GM23338 (cell line): ENCODE measurements at regions not wholly inside any gene's neighbourhood (a gene's known extent, or its start where the extent isn't known, plus 50 kb on each side); places are given as distances from the start of the nearest gene placed in this dataset.

Source experiments
- CREB1 ChIP-seq: fragments of 250-450 bp; sonication (Bioruptor Pico); IDR thresholded peaks from 2 replicates; pipeline ENCODE4 v1.5.0; 2020; ENCODE audit warnings: low read depth, mild to moderate bottlenecking, moderate library complexity
- EZH2 ChIP-seq: fragments of 200-600 bp; sonication (generic); IDR thresholded peaks from one replicate; pipeline ENCODE4 v1.8.0; 2017; ENCODE audit warnings: antibody characterized with exemption, mild to moderate bottlenecking, low read depth; ENCODE audit not compliant: unreplicated experiment
- EZH2phosphoT487 ChIP-seq: fragments of 200-600 bp; sonication (generic); IDR thresholded peaks from one replicate; pipeline ENCODE4 v1.8.1; 2018; ENCODE audit warnings: antibody characterized with exemption; ENCODE audit not compliant: unreplicated experiment
- JUNB ChIP-seq: IDR thresholded peaks from one replicate; pipeline ENCODE4 v1.6.1; 2016; ENCODE audit warnings: antibody characterized with exemption; ENCODE audit not compliant: unreplicated experiment
- NANOG ChIP-seq: IDR thresholded peaks from 2 replicates; pipeline ENCODE4 v1.6.1; 2016; ENCODE audit warnings: antibody characterized with exemption, borderline replicate concordance
- POLR2AphosphoS5 ChIP-seq: IDR thresholded peaks from 2 replicates; pipeline ENCODE4 v1.6.1; 2016; ENCODE audit warnings: antibody characterized with exemption, low read depth
- STAT1 ChIP-seq: IDR thresholded peaks from one replicate; pipeline ENCODE4 v1.6.1; 2016; ENCODE audit warnings: antibody characterized with exemption; ENCODE audit not compliant: unreplicated experiment
- ZNF114 ChIP-seq: fragments of 250-450 bp; sonication (Bioruptor Pico); IDR thresholded peaks from 2 replicates; pipeline ENCODE4 v1.5.0; 2020; ENCODE audit warnings: mild to moderate bottlenecking, moderate library complexity
- ZNF331 ChIP-seq: fragments of 250-450 bp; sonication (Bioruptor Pico); IDR thresholded peaks from 2 replicates; pipeline ENCODE4 v1.5.0; 2020; ENCODE audit warnings: low read depth, mild to moderate bottlenecking, moderate library complexity
- TF ChIP-seq, protein P1 (sequence below): fragments of 250-450 bp; sonication (Bioruptor Pico); IDR thresholded peaks from 2 replicates; pipeline ENCODE4 v1.5.0; 2020; ENCODE audit warnings: mild to moderate bottlenecking, moderate library complexity
- TF ChIP-seq, protein P2 (sequence below), 2 experiments: fragments of 200-600 bp in 1 of 2; sonication (generic) in 1 of 2; conservative IDR thresholded peaks; 2 replicates each; pipeline versions ENCODE4 v1.5.1 to v1.6.1; 2016 to 2017; ENCODE audit warnings: antibody characterized with exemption in 2 of 2, low read depth in 2 of 2, mild to moderate bottlenecking in 2 of 2, moderate library complexity in 1 of 2
- TF ChIP-seq, protein P3 (sequence below): IDR thresholded peaks from one replicate; pipeline ENCODE4 v1.6.1; 2018; ENCODE audit warnings: antibody characterized with exemption; ENCODE audit not compliant: unreplicated experiment
- TF ChIP-seq, protein P4 (sequence below): IDR thresholded peaks from 2 replicates; pipeline ENCODE4 v1.6.1; 2016; ENCODE audit warnings: antibody characterized with exemption

GRCh38 chr18:28736951-28737350, 560.0 kb upstream of the CDH2 start:
- no peak for TF ChIP-seq JUNB
- no peak for TF ChIP-seq EZH2
- TF ChIP-seq POLR2AphosphoS5: no peak
- TF ChIP-seq, protein P1, sequence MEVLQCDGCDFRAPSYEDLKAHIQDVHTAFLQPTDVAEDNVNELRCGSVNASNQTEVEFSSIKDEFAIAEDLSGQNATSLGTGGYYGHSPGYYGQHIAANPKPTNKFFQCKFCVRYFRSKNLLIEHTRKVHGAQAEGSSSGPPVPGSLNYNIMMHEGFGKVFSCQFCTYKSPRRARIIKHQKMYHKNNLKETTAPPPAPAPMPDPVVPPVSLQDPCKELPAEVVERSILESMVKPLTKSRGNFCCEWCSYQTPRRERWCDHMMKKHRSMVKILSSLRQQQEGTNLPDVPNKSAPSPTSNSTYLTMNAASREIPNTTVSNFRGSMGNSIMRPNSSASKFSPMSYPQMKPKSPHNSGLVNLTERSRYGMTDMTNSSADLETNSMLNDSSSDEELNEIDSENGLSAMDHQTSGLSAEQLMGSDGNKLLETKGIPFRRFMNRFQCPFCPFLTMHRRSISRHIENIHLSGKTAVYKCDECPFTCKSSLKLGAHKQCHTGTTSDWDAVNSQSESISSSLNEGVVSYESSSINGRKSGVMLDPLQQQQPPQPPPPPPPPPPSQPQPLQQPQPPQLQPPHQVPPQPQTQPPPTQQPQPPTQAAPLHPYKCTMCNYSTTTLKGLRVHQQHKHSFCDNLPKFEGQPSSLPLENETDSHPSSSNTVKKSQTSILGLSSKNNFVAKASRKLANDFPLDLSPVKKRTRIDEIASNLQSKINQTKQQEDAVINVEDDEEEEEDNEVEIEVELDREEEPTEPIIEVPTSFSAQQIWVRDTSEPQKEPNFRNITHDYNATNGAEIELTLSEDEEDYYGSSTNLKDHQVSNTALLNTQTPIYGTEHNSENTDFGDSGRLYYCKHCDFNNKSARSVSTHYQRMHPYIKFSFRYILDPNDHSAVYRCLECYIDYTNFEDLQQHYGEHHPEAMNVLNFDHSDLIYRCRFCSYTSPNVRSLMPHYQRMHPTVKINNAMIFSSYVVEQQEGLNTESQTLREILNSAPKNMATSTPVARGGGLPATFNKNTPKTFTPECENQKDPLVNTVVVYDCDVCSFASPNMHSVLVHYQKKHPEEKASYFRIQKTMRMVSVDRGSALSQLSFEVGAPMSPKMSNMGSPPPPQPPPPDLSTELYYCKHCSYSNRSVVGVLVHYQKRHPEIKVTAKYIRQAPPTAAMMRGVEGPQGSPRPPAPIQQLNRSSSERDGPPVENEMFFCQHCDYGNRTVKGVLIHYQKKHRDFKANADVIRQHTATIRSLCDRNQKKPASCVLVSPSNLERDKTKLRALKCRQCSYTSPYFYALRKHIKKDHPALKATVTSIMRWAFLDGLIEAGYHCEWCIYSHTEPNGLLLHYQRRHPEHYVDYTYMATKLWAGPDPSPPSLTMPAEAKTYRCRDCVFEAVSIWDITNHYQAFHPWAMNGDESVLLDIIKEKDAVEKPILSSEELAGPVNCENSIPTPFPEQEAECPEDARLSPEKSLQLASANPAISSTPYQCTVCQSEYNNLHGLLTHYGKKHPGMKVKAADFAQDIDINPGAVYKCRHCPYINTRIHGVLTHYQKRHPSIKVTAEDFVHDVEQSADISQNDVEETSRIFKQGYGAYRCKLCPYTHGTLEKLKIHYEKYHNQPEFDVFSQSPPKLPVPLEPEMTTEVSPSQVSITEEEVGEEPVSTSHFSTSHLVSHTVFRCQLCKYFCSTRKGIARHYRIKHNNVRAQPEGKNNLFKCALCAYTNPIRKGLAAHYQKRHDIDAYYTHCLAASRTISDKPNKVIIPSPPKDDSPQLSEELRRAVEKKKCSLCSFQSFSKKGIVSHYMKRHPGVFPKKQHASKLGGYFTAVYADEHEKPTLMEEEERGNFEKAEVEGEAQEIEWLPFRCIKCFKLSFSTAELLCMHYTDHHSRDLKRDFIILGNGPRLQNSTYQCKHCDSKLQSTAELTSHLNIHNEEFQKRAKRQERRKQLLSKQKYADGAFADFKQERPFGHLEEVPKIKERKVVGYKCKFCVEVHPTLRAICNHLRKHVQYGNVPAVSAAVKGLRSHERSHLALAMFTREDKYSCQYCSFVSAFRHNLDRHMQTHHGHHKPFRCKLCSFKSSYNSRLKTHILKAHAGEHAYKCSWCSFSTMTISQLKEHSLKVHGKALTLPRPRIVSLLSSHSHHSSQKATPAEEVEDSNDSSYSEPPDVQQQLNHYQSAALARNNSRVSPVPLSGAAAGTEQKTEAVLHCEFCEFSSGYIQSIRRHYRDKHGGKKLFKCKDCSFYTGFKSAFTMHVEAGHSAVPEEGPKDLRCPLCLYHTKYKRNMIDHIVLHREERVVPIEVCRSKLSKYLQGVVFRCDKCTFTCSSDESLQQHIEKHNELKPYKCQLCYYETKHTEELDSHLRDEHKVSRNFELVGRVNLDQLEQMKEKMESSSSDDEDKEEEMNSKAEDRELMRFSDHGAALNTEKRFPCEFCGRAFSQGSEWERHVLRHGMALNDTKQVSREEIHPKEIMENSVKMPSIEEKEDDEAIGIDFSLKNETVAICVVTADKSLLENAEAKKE (CRISPR knock-in tag): no peak
- TF ChIP-seq, protein P2, sequence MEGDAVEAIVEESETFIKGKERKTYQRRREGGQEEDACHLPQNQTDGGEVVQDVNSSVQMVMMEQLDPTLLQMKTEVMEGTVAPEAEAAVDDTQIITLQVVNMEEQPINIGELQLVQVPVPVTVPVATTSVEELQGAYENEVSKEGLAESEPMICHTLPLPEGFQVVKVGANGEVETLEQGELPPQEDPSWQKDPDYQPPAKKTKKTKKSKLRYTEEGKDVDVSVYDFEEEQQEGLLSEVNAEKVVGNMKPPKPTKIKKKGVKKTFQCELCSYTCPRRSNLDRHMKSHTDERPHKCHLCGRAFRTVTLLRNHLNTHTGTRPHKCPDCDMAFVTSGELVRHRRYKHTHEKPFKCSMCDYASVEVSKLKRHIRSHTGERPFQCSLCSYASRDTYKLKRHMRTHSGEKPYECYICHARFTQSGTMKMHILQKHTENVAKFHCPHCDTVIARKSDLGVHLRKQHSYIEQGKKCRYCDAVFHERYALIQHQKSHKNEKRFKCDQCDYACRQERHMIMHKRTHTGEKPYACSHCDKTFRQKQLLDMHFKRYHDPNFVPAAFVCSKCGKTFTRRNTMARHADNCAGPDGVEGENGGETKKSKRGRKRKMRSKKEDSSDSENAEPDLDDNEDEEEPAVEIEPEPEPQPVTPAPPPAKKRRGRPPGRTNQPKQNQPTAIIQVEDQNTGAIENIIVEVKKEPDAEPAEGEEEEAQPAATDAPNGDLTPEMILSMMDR (conservative IDR thresholded peaks at IDR 0.05; ENCODE audit: low read depth in 2 of 2): no peak
- TF ChIP-seq, protein P3, sequence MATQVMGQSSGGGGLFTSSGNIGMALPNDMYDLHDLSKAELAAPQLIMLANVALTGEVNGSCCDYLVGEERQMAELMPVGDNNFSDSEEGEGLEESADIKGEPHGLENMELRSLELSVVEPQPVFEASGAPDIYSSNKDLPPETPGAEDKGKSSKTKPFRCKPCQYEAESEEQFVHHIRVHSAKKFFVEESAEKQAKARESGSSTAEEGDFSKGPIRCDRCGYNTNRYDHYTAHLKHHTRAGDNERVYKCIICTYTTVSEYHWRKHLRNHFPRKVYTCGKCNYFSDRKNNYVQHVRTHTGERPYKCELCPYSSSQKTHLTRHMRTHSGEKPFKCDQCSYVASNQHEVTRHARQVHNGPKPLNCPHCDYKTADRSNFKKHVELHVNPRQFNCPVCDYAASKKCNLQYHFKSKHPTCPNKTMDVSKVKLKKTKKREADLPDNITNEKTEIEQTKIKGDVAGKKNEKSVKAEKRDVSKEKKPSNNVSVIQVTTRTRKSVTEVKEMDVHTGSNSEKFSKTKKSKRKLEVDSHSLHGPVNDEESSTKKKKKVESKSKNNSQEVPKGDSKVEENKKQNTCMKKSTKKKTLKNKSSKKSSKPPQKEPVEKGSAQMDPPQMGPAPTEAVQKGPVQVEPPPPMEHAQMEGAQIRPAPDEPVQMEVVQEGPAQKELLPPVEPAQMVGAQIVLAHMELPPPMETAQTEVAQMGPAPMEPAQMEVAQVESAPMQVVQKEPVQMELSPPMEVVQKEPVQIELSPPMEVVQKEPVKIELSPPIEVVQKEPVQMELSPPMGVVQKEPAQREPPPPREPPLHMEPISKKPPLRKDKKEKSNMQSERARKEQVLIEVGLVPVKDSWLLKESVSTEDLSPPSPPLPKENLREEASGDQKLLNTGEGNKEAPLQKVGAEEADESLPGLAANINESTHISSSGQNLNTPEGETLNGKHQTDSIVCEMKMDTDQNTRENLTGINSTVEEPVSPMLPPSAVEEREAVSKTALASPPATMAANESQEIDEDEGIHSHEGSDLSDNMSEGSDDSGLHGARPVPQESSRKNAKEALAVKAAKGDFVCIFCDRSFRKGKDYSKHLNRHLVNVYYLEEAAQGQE: no peak
- TF ChIP-seq CREB1 (CRISPR knock-in tag): no peak
- no peak for TF ChIP-seq STAT1
- TF ChIP-seq, protein P4, sequence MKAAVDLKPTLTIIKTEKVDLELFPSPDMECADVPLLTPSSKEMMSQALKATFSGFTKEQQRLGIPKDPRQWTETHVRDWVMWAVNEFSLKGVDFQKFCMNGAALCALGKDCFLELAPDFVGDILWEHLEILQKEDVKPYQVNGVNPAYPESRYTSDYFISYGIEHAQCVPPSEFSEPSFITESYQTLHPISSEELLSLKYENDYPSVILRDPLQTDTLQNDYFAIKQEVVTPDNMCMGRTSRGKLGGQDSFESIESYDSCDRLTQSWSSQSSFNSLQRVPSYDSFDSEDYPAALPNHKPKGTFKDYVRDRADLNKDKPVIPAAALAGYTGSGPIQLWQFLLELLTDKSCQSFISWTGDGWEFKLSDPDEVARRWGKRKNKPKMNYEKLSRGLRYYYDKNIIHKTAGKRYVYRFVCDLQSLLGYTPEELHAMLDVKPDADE: no peak
- TF ChIP-seq EZH2phosphoT487: no peak
- TF ChIP-seq ZNF114 (CRISPR knock-in tag): no peak
- no peak for TF ChIP-seq ZNF331
- no peak for TF ChIP-seq NANOG
